ENCODE measurements at regions not wholly inside any gene's neighbourhood (a gene's known extent, or its start where the extent isn't known, plus 50 kb on each side); places are given as distances from the start of the nearest gene placed in this dataset.
"Not testable (repeated sequence)": the region's sequence is repeated elsewhere in the genome, so short reads cannot be mapped to it uniquely, and the experiment has no call there.

GRCh38 chr1:224061436-224061835 is 52.5 kb upstream of the FBXO28 start:
- DNase-seq: no peak

- no peak for DNase-seq
Observed at GRCh38 chr1:224059897-224060427, 53.9 kb upstream of the FBXO28 start.

GRCh38 chr1:224058303-224058702 is 55.6 kb upstream of the FBXO28 start:
- no peak for DNase-seq

GRCh38 chr1:224057461-224058199 is 56.3 kb upstream of the FBXO28 start:
- DNase-seq: no peak

GRCh38 chr1:224054611-224055010 is 59.3 kb upstream of the FBXO28 start:
- no peak for DNase-seq

GRCh38 chr1:224054012-224054411 is 59.9 kb upstream of the FBXO28 start:
- DNase-seq: no peak

- DNase-seq: no peak
Observed at GRCh38 chr1:224053456-224053855, 60.5 kb upstream of the FBXO28 start.

- DNase-seq: no peak
Observed at GRCh38 chr1:224052772-224053171, 61.1 kb upstream of the FBXO28 start.

GRCh38 chr1:224051782-224052181 is 62.1 kb upstream of the FBXO28 start:
- DNase-seq: not testable (repeated sequence)

GRCh38 chr1:224051086-224051406 is 62.9 kb upstream of the FBXO28 start:
- DNase-seq: no peak

- no peak for DNase-seq
Observed at GRCh38 chr1:224047538-224047937, 66.4 kb upstream of the FBXO28 start.

- DNase-seq: no peak
Observed at GRCh38 chr1:224045556-224045955, 68.4 kb upstream of the FBXO28 start.

GRCh38 chr1:224044420-224044819 is 69.5 kb upstream of the FBXO28 start:
- no peak for DNase-seq

- no peak for DNase-seq
Observed at GRCh38 chr1:224042557-224043118, 71.3 kb upstream of the FBXO28 start.

- DNase-seq: no peak
Observed at GRCh38 chr1:224041032-224041431, 72.9 kb upstream of the FBXO28 start.

- DNase-seq: not testable (repeated sequence)
Observed at GRCh38 chr1:224040423-224040822, 73.5 kb upstream of the FBXO28 start.

- not testable (repeated sequence) for DNase-seq
Observed at GRCh38 chr1:224040006-224040405, 73.9 kb upstream of the FBXO28 start.

- DNase-seq: not testable (repeated sequence)
Observed at GRCh38 chr1:224038832-224039231, 75.1 kb upstream of the FBXO28 start.

GRCh38 chr1:224037362-224037761 is 76.5 kb upstream of the FBXO28 start:
- not testable (repeated sequence) for DNase-seq

GRCh38 chr1:224032608-224033276 is 81.2 kb upstream of the FBXO28 start:
- not testable (repeated sequence) for DNase-seq

- DNase-seq: not testable (repeated sequence)
Observed at GRCh38 chr1:224031986-224032385, 81.9 kb upstream of the FBXO28 start.

GRCh38 chr1:224030257-224030656 is 83.7 kb upstream of the FBXO28 start:
- DNase-seq: not testable (repeated sequence)

GRCh38 chr1:224029286-224030025 is 84.5 kb upstream of the FBXO28 start:
- DNase-seq: not testable (repeated sequence)

All from CD4-positive, alpha-beta T cell treated with Interleukin-10 for 1 hour (primary cell).